ENCODE measurements at regions not wholly inside any gene's neighbourhood (a gene's known extent, or its start where the extent isn't known, plus 50 kb on each side); places are given as distances from the start of the nearest gene placed in this dataset.

GRCh38 chrX:6640727-6641126, 105.8 kb upstream of the VCX3A start:
- Histone ChIP-seq H3K36me3 (no peaks in the 10 kb centered on the region), H3K9me3 (no peaks in the 10 kb centered on the region), H3K4me3 (ENCODE audit: low read depth, low read length) (no peak overlapping the region), H3K4me1 (no peaks in the 10 kb centered on the region), H3K27me3 (no peaks in the 10 kb centered on the region)
- no peak for DNase-seq
- TF ChIP-seq CTCF (IDR thresholded peaks at IDR 0.05; ENCODE audit: low read depth, low read length), result no peak

GRCh38 chrX:6614506-6614905, 79.6 kb upstream of the VCX3A start:
- Histone ChIP-seq H3K4me3 (ENCODE audit: low read depth, low read length) (no peak overlapping the region), H3K4me1 (no peaks in the 10 kb centered on the region), H3K9me3 (no peaks in the 10 kb centered on the region), H3K27me3 (no peaks in the 10 kb centered on the region), H3K36me3 (no peaks in the 10 kb centered on the region)
- DNase-seq, result no peak
- no peak for TF ChIP-seq CTCF (IDR thresholded peaks at IDR 0.05; ENCODE audit: low read depth, low read length)

DNA sequence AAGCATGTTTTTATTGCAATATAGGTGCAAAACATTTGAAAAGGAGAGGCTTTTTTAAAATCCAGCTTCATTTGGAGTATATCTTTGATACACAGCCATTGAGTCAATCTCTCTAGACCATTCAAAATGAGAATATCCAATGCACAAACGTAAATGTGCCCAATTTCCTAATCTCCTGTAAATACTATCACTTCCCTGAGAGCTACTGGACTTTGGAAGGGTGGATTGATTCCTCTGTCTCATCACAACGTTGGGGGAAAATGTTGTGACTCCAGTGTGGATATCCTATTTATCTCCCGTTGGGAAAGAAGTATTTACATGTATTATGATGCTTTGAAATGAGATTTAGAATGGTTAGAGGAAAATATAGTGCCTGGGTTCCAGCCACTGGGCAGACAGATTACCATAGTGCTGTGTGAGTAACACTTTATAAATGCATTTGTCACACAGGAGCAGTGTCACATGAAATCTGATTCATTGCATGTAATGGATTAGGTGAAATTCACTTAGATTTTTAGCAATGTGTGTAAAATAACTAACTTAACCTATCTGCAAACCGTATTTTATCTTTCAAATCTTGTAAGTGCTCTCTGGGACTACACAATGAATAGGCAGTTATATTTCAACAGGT, 64.4 kb upstream of the VCX3A start:
- Histone ChIP-seq H3K4me3 (ENCODE audit: low read depth, low read length) (no peak overlapping the region), H3K4me1 (no peaks in the 10 kb centered on the region), H3K27me3 (no peaks in the 10 kb centered on the region), H3K9me3 (no peaks in the 10 kb centered on the region), H3K36me3 (no peaks in the 10 kb centered on the region)
- DNase-seq, result no peak
- no peak for TF ChIP-seq CTCF (IDR thresholded peaks at IDR 0.05; ENCODE audit: low read depth, low read length)
